HepG2 (cell line): ENCODE measurements at regions not wholly inside any gene's neighbourhood (a gene's known extent, or its start where the extent isn't known, plus 50 kb on each side); places are given as distances from the start of the nearest gene placed in this dataset.

Source experiments
- ATAC-seq: fragments of 200-7000 bp; cut with Tn5 transposase; 3 replicates; pipeline ENCODE4 v1.9.1; 2020; ENCODE audit warnings: mild to moderate bottlenecking, moderate library complexity
- BruUV-seq: library from RNA; stranded (reverse); fragments of 400-500 nt; replicated peaks from 2 replicates; lab custom pipeline; 2021; lab: Mats Ljungman, UMichigan
- CTCF ChIA-PET: fragments of 300-600 bp; formaldehyde crosslinking; extraction: SDS; loops from one replicate; lab custom pipeline; 2021; ENCODE audit warnings: low total read pairs, inconsistent platforms, low intra/inter-chr PET ratio; lab: Yijun Ruan, JAX
- POLR2A ChIA-PET: fragments of 350-600 bp; sonication (Branson Sonifier 250); formaldehyde crosslinking; loops from one replicate; lab custom pipeline; 2020; ENCODE audit warnings: antibody characterized with exemption, inconsistent platforms; lab: Yijun Ruan, JAX
- DNase-seq: peaks from one replicate; pipeline ENCODE4 v3.0.0-alpha.2; 2015; ENCODE audit warnings: low spot score
- FAIRE-seq: peaks from 3 replicates; lab custom pipeline; 2011; peaks lifted over from hg19 to GRCh38; lab: Jason Lieb, UNC
- H2AFZ ChIP-seq: one replicate; pipeline ENCODE4 v1.6.1; 2011; ENCODE audit warnings: low read length, inconsistent platforms
- H3K27ac ChIP-seq: fragments of 300-600 bp; 3 replicates; pipeline ENCODE4 v1.8.0; 2011; ENCODE audit warnings: mixed run types, mild to moderate bottlenecking, mixed read lengths, low read length, inconsistent platforms; ENCODE audit not compliant: insufficient read depth; ENCODE audit errors: extremely low read length
- H3K27me3 ChIP-seq, 2 experiments: fragments of 200-600 bp in 1 of 2; 2 replicates in 1 of 2; 3 replicates in 1 of 2; pipeline versions ENCODE4 v1.6.0 to v1.8.0; 2011; ENCODE audit warnings: low read length in 2 of 2, mild to moderate bottlenecking in 2 of 2, moderate library complexity in 2 of 2, inconsistent platforms in 1 of 2; ENCODE audit not compliant: insufficient read depth in 2 of 2, control insufficient read depth in 1 of 2
- H3K36me3 ChIP-seq, 2 experiments: fragments of 200-600 bp in 1 of 2; replicated peaks in 1 of 2; 2 replicates in 1 of 2; 3 replicates in 1 of 2; pipeline versions ENCODE4 v1.5.1 to v1.8.0; 2011; ENCODE audit warnings: low read length in 2 of 2, inconsistent platforms in 1 of 2; ENCODE audit not compliant: insufficient read depth in 2 of 2, control insufficient read depth in 1 of 2
- H3K4me1 ChIP-seq: 2 replicates; pipeline ENCODE4 v1.5.1; 2012; ENCODE audit warnings: low read length, inconsistent platforms; ENCODE audit not compliant: insufficient read depth
- H3K4me2 ChIP-seq: 2 replicates; pipeline ENCODE4 v1.6.0; 2011; ENCODE audit warnings: low read depth, low read length, inconsistent platforms
- H3K4me3 ChIP-seq, 3 experiments: fragments of 200-600 bp in 1 of 3; sonication (generic), shearing (Covaris generic) in 1 of 3; replicated peaks in 1 of 3; 2 replicates each; pipeline ENCODE4 v1.5.1; 2011 to 2016; ENCODE audit warnings: low read length in 3 of 3, inconsistent platforms in 2 of 3, low read depth in 2 of 3, mild to moderate bottlenecking in 2 of 3, control low read depth in 1 of 3, mixed read lengths in 1 of 3; ENCODE audit not compliant: insufficient read depth in 1 of 3
- H3K79me2 ChIP-seq: one replicate; pipeline ENCODE4 v1.6.1; 2011; ENCODE audit warnings: low read length, inconsistent platforms; ENCODE audit not compliant: insufficient read depth
- H3K9ac ChIP-seq: 2 replicates; pipeline ENCODE4 v1.6.0; 2011; ENCODE audit warnings: mild to moderate bottlenecking, low read depth, low read length, inconsistent platforms; ENCODE audit not compliant: insufficient read depth
- H3K9me3 ChIP-seq: 2 replicates; pipeline ENCODE4 v1.5.1; 2012; ENCODE audit warnings: mild to moderate bottlenecking, low read length
- H4K20me1 ChIP-seq: 2 replicates; pipeline ENCODE4 v1.6.0; 2011; ENCODE audit warnings: inconsistent platforms, mild to moderate bottlenecking, low read length, moderate library complexity; ENCODE audit not compliant: insufficient read depth
- AGO2 ChIP-seq: fragments of 200-400 bp; formaldehyde crosslinking; optimal IDR thresholded peaks from 2 replicates; pipeline ENCODE3; 2017; ENCODE audit warnings: mild to moderate bottlenecking, low read depth, low read length, moderate library complexity
- DNMT1 ChIP-seq: sonication (generic); formaldehyde crosslinking; IDR thresholded peaks from 2 replicates; pipeline ENCODE4 v1.5.1; 2020; ENCODE audit warnings: mild to moderate bottlenecking, missing genetic modification reagents
- FOXO4 ChIP-seq: sonication (generic); formaldehyde crosslinking; conservative IDR thresholded peaks from 2 replicates; pipeline ENCODE4 v1.8.1; 2023; ENCODE audit warnings: missing genetic modification reagents
- RELA ChIP-seq: sonication (generic); formaldehyde crosslinking; IDR thresholded peaks from 2 replicates; pipeline ENCODE4 v1.4.0; 2020; ENCODE audit warnings: missing genetic modification reagents
- SP5 ChIP-seq: IDR thresholded peaks from 2 replicates; pipeline ENCODE4 v1.6.1; 2016; ENCODE audit warnings: low read depth, borderline replicate concordance
- ZBTB7B ChIP-seq: sonication (generic); formaldehyde crosslinking; IDR thresholded peaks from 2 replicates; pipeline ENCODE4 v1.4.0; 2020; ENCODE audit warnings: missing genetic modification reagents
- ZC3H4 ChIP-seq: sonication (generic); formaldehyde crosslinking; IDR thresholded peaks from 2 replicates; pipeline ENCODE4 v1.4.0; 2020; ENCODE audit warnings: missing genetic modification reagents, borderline replicate concordance
- ZFP91 ChIP-seq: sonication (generic); formaldehyde crosslinking; IDR thresholded peaks from 2 replicates; pipeline ENCODE4 v1.9.0; 2022; ENCODE audit warnings: missing genetic modification reagents, mild to moderate bottlenecking, borderline replicate concordance
- ZFX ChIP-seq: sonication (generic); formaldehyde crosslinking; IDR thresholded peaks from 2 replicates; pipeline ENCODE4 v1.4.0; 2020; ENCODE audit warnings: mild to moderate bottlenecking, low read depth, missing genetic modification reagents, moderate library complexity
- ZNF263 ChIP-seq: sonication (generic); formaldehyde crosslinking; IDR thresholded peaks from 2 replicates; pipeline ENCODE4 v1.4.0; 2020; ENCODE audit warnings: missing genetic modification reagents
- ZNF431 ChIP-seq: sonication (generic); formaldehyde crosslinking; IDR thresholded peaks from 2 replicates; pipeline ENCODE4 v1.9.0; 2022; ENCODE audit warnings: missing genetic modification reagents, low read depth, mild to moderate bottlenecking, borderline replicate concordance
- ZNF75D ChIP-seq: sonication (generic); formaldehyde crosslinking; IDR thresholded peaks from 2 replicates; pipeline ENCODE4 v1.8.1; 2023; ENCODE audit warnings: missing genetic modification reagents, mild to moderate bottlenecking, borderline replicate concordance
- WGBS: methylation state at CpG from one replicate; pipeline ENCODE4 v1.1.6; 2017; ENCODE audit warnings: low lambda C conversion rate; 5-methylcytosine and 5-hydroxymethylcytosine counted together
- in situ Hi-C: cut with HindIII; loops from 2 replicates; pipeline ENCODE4 v1.10.0; 2017; ENCODE audit warnings: low pct_unique_long_range_greater_than_20kb; ENCODE audit not compliant: extremely low pct_ligation_motif_present
- intact Hi-C: fragments of 100-400 bp; cut with micrococcal nuclease; formaldehyde crosslinking; loops from one replicate; pipeline ENCODE4 v1.10.0; 2022; ENCODE audit not compliant: unreplicated experiment

GRCh38 chr10:33653584-33654367 lies 319.3 kb upstream of the NRP1 start:
- Histone ChIP-seq H4K20me1 (no peaks in the 10 kb centered on the region), H3K27me3 (no peaks in the 10 kb centered on the region)
- no peak for TF ChIP-seq ZFX (CRISPR knock-in tag)
- no peak for TF ChIP-seq ZNF431 (CRISPR knock-in tag)
- no peak for TF ChIP-seq RELA (CRISPR knock-in tag)
- TF ChIP-seq ZNF263 (CRISPR knock-in tag) = no peak
- no peak for TF ChIP-seq ZFP91 (CRISPR knock-in tag)
- TF ChIP-seq, all 625 proteins: peak for 0
- Histone ChIP-seq H3K27ac (no peak overlapping the region), H3K4me2 (no peak overlapping the region), H3K4me1 (peaks cover 13% of the 10 kb centered on the region), H3K79me2 (no peaks in the 10 kb centered on the region), H3K4me3 (no peak overlapping the region), H3K9me3 (0 out of 2 replicates have a peak, but pooled peaks cover 9% of the 10 kb centered on the region), H3K9ac (no peak overlapping the region), H3K36me3 (no peaks in the 10 kb centered on the region), H2AFZ (no peak overlapping the region)
- in situ Hi-C loops = no loop called here
- ChIA-PET CTCF (no interaction called here), POLR2A (no interaction called here)
- DNase-seq = no peak
- no peak for ATAC-seq
- no peak for FAIRE-seq
- intact Hi-C loops = no loop called here
- WGBS = 53% methylated on average over 7 of the region's 7 CpGs
- no TSS peak for BruUV-seq

GRCh38 chr10:33652870-33653269 lies 318.4 kb upstream of the NRP1 start:
- Histone ChIP-seq H3K4me2 (no peak overlapping the region), H3K79me2 (no peaks in the 10 kb centered on the region), H2AFZ (no peak overlapping the region), H3K9me3 (0 out of 2 replicates have a peak, but pooled peaks cover 9% of the 10 kb centered on the region), H3K4me1 (peaks cover 13% of the 10 kb centered on the region), H3K4me3 (no peak overlapping the region), H4K20me1 (no peaks in the 10 kb centered on the region), H3K27ac (no peak overlapping the region), H3K9ac (no peak overlapping the region), H3K36me3 (no peaks in the 10 kb centered on the region), H3K27me3 (0 out of 5 replicates have a peak, but pooled peaks cover 0 to 4% of the 10 kb centered on the region in 2 experiments)
- CTCF ChIA-PET = no interaction called here
- whole genome bisulfite sequencing = 21% methylated on average over 3 of the region's 3 CpGs
- in situ Hi-C loops = no loop called here
- no TSS peak for BruUV-seq
- TF ChIP-seq ZNF75D = no peak
- no peak for TF ChIP-seq ZBTB7B (CRISPR knock-in tag)
- TF ChIP-seq AGO2 = no peak
- no peak for TF ChIP-seq SP5
- no peak for TF ChIP-seq ZC3H4
- TF ChIP-seq DNMT1 (CRISPR knock-in tag) = no peak
- TF ChIP-seq FOXO4 = no peak
- POLR2A ChIA-PET = no interaction called here
- no peak for ATAC-seq
- intact Hi-C loops = no loop called here
- no peak for FAIRE-seq
- no peak for DNase-seq
